PC-3 (cell line): ENCODE measurements at regions not wholly inside any gene's neighbourhood (a gene's known extent, or its start where the extent isn't known, plus 50 kb on each side); places are given as distances from the start of the nearest gene placed in this dataset.
A peak's percentile ranks its signal among the peaks of the same experiment; 100 is the strongest.

Experiments
- ATAC-seq: fragments of 200-7000 bp; cut with Tn5 transposase; 2 replicates; pipeline ENCODE4 v1.9.1; 2020; ENCODE audit warnings: mild to moderate bottlenecking, moderate library complexity
- BruUV-seq: library from RNA; stranded (reverse); fragments of 400-500 nt; replicated peaks from 2 replicates; lab custom pipeline; 2021; lab: Mats Ljungman, UMichigan
- CTCF ChIA-PET: fragments of 300-600 bp; sonication (Branson Sonifier 250); formaldehyde crosslinking; loops from one replicate; lab custom pipeline; 2022; ENCODE audit warnings: antibody characterized with exemption; lab: Charles Lee
- POLR2A ChIA-PET: fragments of 300-600 bp; sonication (Branson Sonifier 250); formaldehyde crosslinking; loops from one replicate; lab custom pipeline; 2022; ENCODE audit warnings: antibody characterized with exemption; ENCODE audit not compliant: unreplicated experiment; lab: Charles Lee
- DNase-seq: peaks from one replicate; pipeline ENCODE4 v3.0.0-alpha.2; 2015
- H2AFZ ChIP-seq: fragments of 300-600 bp; sonication (generic); 2 replicates; pipeline ENCODE4 v1.6.0; 2016; ENCODE audit warnings: antibody characterized with exemption, low read length
- H3F3A ChIP-seq: fragments of 300-600 bp; sonication (generic); one replicate; pipeline ENCODE4 v1.6.0; 2017; ENCODE audit warnings: antibody characterized with exemption, low read length, control low read depth, mild to moderate bottlenecking; ENCODE audit not compliant: unreplicated experiment
- H3K27ac ChIP-seq: fragments of 300-600 bp; sonication (generic); 2 replicates; pipeline ENCODE4 v1.5.1; 2016; ENCODE audit warnings: mild to moderate bottlenecking, low read length
- H3K27me3 ChIP-seq: fragments of 300-600 bp; sonication (generic); 2 replicates; pipeline ENCODE4 v1.6.1; 2016; ENCODE audit warnings: low read length, mixed read lengths
- H3K36me3 ChIP-seq: fragments of 300-600 bp; sonication (generic); 2 replicates; pipeline ENCODE4 v1.6.1; 2016; ENCODE audit warnings: low read depth, mixed run types, low read length, mixed read lengths
- H3K4me1 ChIP-seq: fragments of 300-600 bp; sonication (generic); 2 replicates; pipeline ENCODE4 v1.5.1; 2016; ENCODE audit warnings: low read length; ENCODE audit not compliant: insufficient read depth
- H3K4me2 ChIP-seq: fragments of 300-600 bp; sonication (generic); 2 replicates; pipeline ENCODE4 v1.6.0; 2016; ENCODE audit warnings: low read length
- H3K4me3 ChIP-seq: fragments of 300-600 bp; sonication (generic); 2 replicates; pipeline ENCODE4 v1.5.1; 2016; ENCODE audit warnings: mild to moderate bottlenecking, low read length, mixed read lengths
- H3K79me2 ChIP-seq: fragments of 300-600 bp; sonication (generic); 2 replicates; pipeline ENCODE4 v1.6.1; 2017; ENCODE audit warnings: low read length, mixed read lengths
- H3K9ac ChIP-seq: fragments of 300-600 bp; sonication (generic); 2 replicates; pipeline ENCODE4 v1.6.0; 2016; ENCODE audit warnings: mild to moderate bottlenecking, low read length
- H3K9me2 ChIP-seq: fragments of 300-600 bp; sonication (generic); replicated peaks from 2 replicates; pipeline ENCODE4 v1.6.1; 2016; ENCODE audit warnings: mixed run types, low read length, mixed read lengths
- H3K9me3 ChIP-seq: fragments of 300-600 bp; sonication (generic); 2 replicates; pipeline ENCODE4 v1.6.1; 2016; ENCODE audit warnings: low read length, mixed read lengths
- H4K20me1 ChIP-seq: fragments of 300-600 bp; sonication (generic); 2 replicates; pipeline ENCODE4 v1.6.1; 2016; ENCODE audit warnings: low read length, mixed read lengths
- CTCF ChIP-seq: fragments of 300-600 bp; sonication (generic); conservative IDR thresholded peaks from 2 replicates; pipeline ENCODE4 v1.5.1; 2017; ENCODE audit warnings: antibody characterized with exemption, low read depth, mild to moderate bottlenecking, low read length
- EZH2 ChIP-seq: fragments of 300-600 bp; sonication (generic); IDR thresholded peaks from one replicate; pipeline ENCODE4 v1.6.1; 2017; ENCODE audit warnings: antibody characterized with exemption, mild to moderate bottlenecking, low read length; ENCODE audit not compliant: unreplicated experiment
- EZH2phosphoT487 ChIP-seq: fragments of 300-600 bp; sonication (generic); IDR thresholded peaks from 2 replicates; pipeline ENCODE4 v1.6.1; 2018; ENCODE audit warnings: mild to moderate bottlenecking, antibody characterized with exemption, low read length, borderline replicate concordance
- intact Hi-C: fragments of 100-400 bp; cut with micrococcal nuclease; formaldehyde crosslinking; loops from 2 replicates; pipeline ENCODE4 v1.9.0; 2023

DNA sequence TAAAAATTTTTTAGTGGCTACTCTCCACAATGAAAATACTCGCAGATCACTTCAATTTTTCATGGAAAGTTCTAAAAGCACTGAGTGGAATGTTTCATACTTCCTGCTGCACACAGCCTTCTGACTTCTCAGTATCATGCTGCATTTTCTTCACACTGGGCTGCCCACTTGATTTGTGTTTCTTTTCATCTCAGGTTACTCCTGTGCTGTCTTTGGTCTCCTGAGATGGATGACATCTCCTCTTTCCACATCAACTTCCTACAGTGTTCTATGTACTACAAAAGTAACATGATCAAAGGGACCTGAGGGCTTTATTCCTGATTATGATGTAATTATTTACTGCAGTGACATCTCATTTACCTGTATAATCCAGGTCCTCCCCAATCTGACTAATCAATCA is 927.7 kb downstream of the ROBO2 start:
- H3K27me3 ChIP-seq, result no peaks in the 10 kb centered on the region
- no peaks in the 10 kb centered on the region for H4K20me1 ChIP-seq
- H3K9me2 ChIP-seq, result no peaks in the 10 kb centered on the region
- no peak overlapping the region for H3K4me3 ChIP-seq
- DNase-seq, result no peak
- no peaks in the 10 kb centered on the region for H3K79me2 ChIP-seq
- no peak for ATAC-seq
- ChIA-PET POLR2A (no interaction called here), CTCF (no interaction called here)
- H3K27ac ChIP-seq, result no peak overlapping the region
- H3K36me3 ChIP-seq, result no peaks in the 10 kb centered on the region
- no peak overlapping the region for H3K9ac ChIP-seq
- no peak overlapping the region for H3K4me2 ChIP-seq
- intact Hi-C loops, result no loop called here
- H3K4me1 ChIP-seq, result 0 out of 2 replicates have a peak, but pooled peaks cover 8% of the 10 kb centered on the region
- no peaks in the 10 kb centered on the region for H3K9me3 ChIP-seq
- no TSS peak for BruUV-seq
- TF ChIP-seq EZH2, result no peak
- TF ChIP-seq CTCF, result no peak
- TF ChIP-seq EZH2phosphoT487, result no peak
- H2AFZ ChIP-seq, result no peak overlapping the region
- H3F3A ChIP-seq, result no peaks in the 10 kb centered on the region

DNA sequence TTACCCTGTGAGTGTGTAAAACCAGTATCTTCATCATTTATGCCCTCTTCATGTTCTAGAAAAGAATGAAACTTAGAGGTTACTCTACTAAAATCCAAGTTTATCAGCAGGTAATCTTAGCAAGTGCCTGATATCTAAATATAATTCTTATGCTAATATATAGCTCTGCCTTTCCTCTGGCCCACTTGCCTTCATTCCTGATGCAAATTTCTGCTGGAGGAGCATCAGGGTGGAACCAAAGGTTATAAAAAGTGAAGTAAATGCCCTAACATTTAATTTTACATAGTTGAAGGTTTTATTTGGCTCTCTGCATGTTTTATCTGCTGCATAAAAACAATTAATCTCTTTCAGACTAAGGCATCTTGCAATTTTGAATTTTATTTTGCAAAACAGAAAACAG is 936.2 kb downstream of the ROBO2 start:
- intact Hi-C loops, result no loop called here
- TF ChIP-seq EZH2phosphoT487 (no peak), EZH2 (no peak), CTCF (no peak)
- BruUV-seq, result no TSS peak

GRCh38 chr3:78003090-78003489 is 963.2 kb downstream of the ROBO2 start:
- H2AFZ ChIP-seq, result peak overlapping the region; percentile 40; the same call in 1 of the 2 replicates
- H3K4me1 ChIP-seq, result peaks cover 9% of the 10 kb centered on the region
- no peaks in the 10 kb centered on the region for H3F3A ChIP-seq
- no peak overlapping the region for H3K9ac ChIP-seq
- no TSS peak for BruUV-seq
- no peaks in the 10 kb centered on the region for H3K79me2 ChIP-seq
- POLR2A ChIA-PET, result no interaction called here
- TF ChIP-seq EZH2phosphoT487, result no peak
- TF ChIP-seq EZH2, result no peak
- TF ChIP-seq CTCF, result no peak
- no peaks in the 10 kb centered on the region for H4K20me1 ChIP-seq
- H3K9me2 ChIP-seq, result no peaks in the 10 kb centered on the region
- H3K27me3 ChIP-seq, result no peaks in the 10 kb centered on the region
- ATAC-seq (peak; percentile 92), DNase-seq (peak; percentile 73)
- no peak overlapping the region for H3K27ac ChIP-seq
- H3K9me3 ChIP-seq, result no peaks in the 10 kb centered on the region
- H3K4me3 ChIP-seq, result no peak overlapping the region
- intact Hi-C loops, result no loop called here
- peak overlapping the region; percentile 27 for H3K4me2 ChIP-seq
- CTCF ChIA-PET, result interaction anchor here (1.2 kb wide), 1 partner anchor 19 kb away, joined by 4 read pairs; no protein-coding TSS in a partner anchor
- no peaks in the 10 kb centered on the region for H3K36me3 ChIP-seq

More for the DNA sequence above, 936.2 kb downstream of the ROBO2 start:
- no peak overlapping the region for H3K27ac ChIP-seq
- no peak overlapping the region for H3K4me2 ChIP-seq
- H3F3A ChIP-seq, result no peaks in the 10 kb centered on the region
- ChIA-PET POLR2A (no interaction called here), CTCF (no interaction called here)
- no peaks in the 10 kb centered on the region for H3K4me1 ChIP-seq
- H2AFZ ChIP-seq, result no peak overlapping the region
- H3K9ac ChIP-seq, result no peak overlapping the region
- no peaks in the 10 kb centered on the region for H4K20me1 ChIP-seq
- ATAC-seq (no peak), DNase-seq (no peak)
- no peaks in the 10 kb centered on the region for H3K79me2 ChIP-seq
- H3K27me3 ChIP-seq, result no peaks in the 10 kb centered on the region
- H3K9me2 ChIP-seq, result 0 out of 2 replicates have a peak, but pooled peaks cover 4% of the 10 kb centered on the region
- no peak overlapping the region for H3K4me3 ChIP-seq
- 0 out of 2 replicates have a peak, but pooled peaks cover 3% of the 10 kb centered on the region for H3K9me3 ChIP-seq
- H3K36me3 ChIP-seq, result no peaks in the 10 kb centered on the region
